Fibroblast of pulmonary artery (primary cell): ENCODE measurements at regions not wholly inside any gene's neighbourhood (a gene's known extent, or its start where the extent isn't known, plus 50 kb on each side); places are given as distances from the start of the nearest gene placed in this dataset.

Experiments used
- DNase-seq: peaks from one replicate; pipeline ENCODE4 v3.0.0-alpha.2; 2010; ENCODE audit warnings: low read depth
- H3K4me3 ChIP-seq: replicated peaks from 2 replicates; pipeline ENCODE4 v1.5.1; 2011; ENCODE audit warnings: low read depth, mild to moderate bottlenecking, control low read depth, low read length, moderate library complexity
- CTCF ChIP-seq: IDR thresholded peaks from 2 replicates; pipeline ENCODE4 v1.5.1; 2011; ENCODE audit warnings: mild to moderate bottlenecking, control low read depth, low read length, inconsistent platforms; ENCODE audit errors: missing control alignments

GRCh38 chr1:97010566-97011264, 289.1 kb downstream of the PTBP2 start:
- H3K4me3 ChIP-seq, result no peak overlapping the region
- no peak for TF ChIP-seq CTCF
- no peak for DNase-seq

GRCh38 chr1:97013136-97013535, 291.6 kb downstream of the PTBP2 start:
- DNase-seq, result no peak
- no peak for TF ChIP-seq CTCF
- no peak overlapping the region for H3K4me3 ChIP-seq

GRCh38 chr1:97013941-97014340, 292.4 kb downstream of the PTBP2 start:
- DNase-seq, result peak; percentile 79
- H3K4me3 ChIP-seq, result no peak overlapping the region
- no peak for TF ChIP-seq CTCF

- no peak overlapping the region for H3K4me3 ChIP-seq
- no peak for TF ChIP-seq CTCF
- no peak for DNase-seq
These were observed 292.8 kb downstream of the PTBP2 start for GRCh38 chr1:97014426-97014825.

GRCh38 chr1:97017895-97018294, 296.3 kb downstream of the PTBP2 start:
- DNase-seq, result no peak
- no peak overlapping the region for H3K4me3 ChIP-seq
- no peak for TF ChIP-seq CTCF
